OCI-LY7 (cell line): ENCODE measurements at regions not wholly inside any gene's neighbourhood (a gene's known extent, or its start where the extent isn't known, plus 50 kb on each side); places are given as distances from the start of the nearest gene placed in this dataset.

Experiments used
- BruUV-seq: library from RNA; stranded (reverse); fragments of 400-500 nt; replicated peaks from 2 replicates; lab custom pipeline; 2021; lab: Mats Ljungman, UMichigan
- CTCF ChIA-PET: fragments of 300-600 bp; sonication (Branson Sonifier 250); formaldehyde crosslinking; loops from one replicate; lab custom pipeline; 2022; ENCODE audit warnings: antibody characterized with exemption; ENCODE audit not compliant: unreplicated experiment; lab: Charles Lee
- POLR2A ChIA-PET: fragments of 300-600 bp; sonication (Branson Sonifier 250); formaldehyde crosslinking; loops from one replicate; lab custom pipeline; 2022; ENCODE audit warnings: antibody characterized with exemption; lab: Charles Lee
- DNase-seq: peaks from one replicate; pipeline ENCODE4 v3.0.0-alpha.2; 2015; ENCODE audit warnings: low spot score
- H2AFZ ChIP-seq: fragments of 200-600 bp; sonication (generic), shearing (Covaris generic); 2 replicates; pipeline ENCODE4 v1.6.1; 2014; ENCODE audit warnings: mild to moderate bottlenecking, antibody characterized with exemption, low read length, moderate library complexity
- H3K27ac ChIP-seq: fragments of 200-600 bp; sonication (generic); 2 replicates; pipeline ENCODE4 v1.5.1; 2014; ENCODE audit warnings: mixed run types, low read depth, mild to moderate bottlenecking, moderate library complexity, low read length, inconsistent platforms; ENCODE audit not compliant: poor library complexity, severe bottlenecking
- H3K36me3 ChIP-seq: fragments of 200-600 bp; sonication (generic); 2 replicates; pipeline ENCODE4 v1.6.1; 2014; ENCODE audit warnings: mild to moderate bottlenecking, antibody characterized with exemption, low read length, moderate library complexity, mixed read lengths; ENCODE audit not compliant: insufficient read depth
- H3K4me1 ChIP-seq: fragments of 200-600 bp; sonication (generic); 2 replicates; pipeline ENCODE4 v1.5.1; 2014; ENCODE audit warnings: mild to moderate bottlenecking, low read length; ENCODE audit not compliant: insufficient read depth, poor library complexity, severe bottlenecking
- H3K4me2 ChIP-seq: fragments of 200-600 bp; sonication (generic); 2 replicates; pipeline ENCODE4 v1.6.1; 2014; ENCODE audit warnings: mild to moderate bottlenecking, low read length
- H3K4me3 ChIP-seq: fragments of 200-600 bp; sonication (generic); 2 replicates; pipeline ENCODE4 v1.5.1; 2014; ENCODE audit warnings: mild to moderate bottlenecking, low read depth, low read length; ENCODE audit not compliant: poor library complexity, severe bottlenecking
- H3K79me2 ChIP-seq: fragments of 200-600 bp; sonication (generic); 2 replicates; pipeline ENCODE4 v1.6.1; 2016; ENCODE audit warnings: low read depth, mild to moderate bottlenecking, low read length, moderate library complexity, mixed read lengths; ENCODE audit not compliant: insufficient read depth
- H3K9me2 ChIP-seq: fragments of 200-600 bp; sonication (generic); 2 replicates; pipeline ENCODE4 v1.6.1; 2016; ENCODE audit warnings: mild to moderate bottlenecking, low read length, mixed read lengths; ENCODE audit not compliant: insufficient read depth
- H3K9me3 ChIP-seq: fragments of 200-600 bp; sonication (generic); 2 replicates; pipeline ENCODE4 v1.6.1; 2014; ENCODE audit warnings: mild to moderate bottlenecking, mixed run types, low read length, mixed read lengths
- H4K20me1 ChIP-seq: fragments of 200-600 bp; sonication (generic); 2 replicates; pipeline ENCODE4 v1.6.1; 2014; ENCODE audit warnings: mild to moderate bottlenecking, antibody characterized with exemption, low read length, moderate library complexity, mixed read lengths; ENCODE audit not compliant: insufficient read depth
- EZH2phosphoT487 ChIP-seq: fragments of 200-600 bp; sonication (generic); IDR thresholded peaks from 2 replicates; pipeline ENCODE4 v1.6.1; 2018; ENCODE audit warnings: low read depth, borderline replicate concordance, mild to moderate bottlenecking, mixed run types, antibody characterized with exemption, low read length, moderate library complexity, mixed read lengths
- intact Hi-C: fragments of 100-400 bp; cut with micrococcal nuclease; formaldehyde crosslinking; loops from one replicate; pipeline ENCODE4 v1.10.0; 2022; ENCODE audit not compliant: unreplicated experiment
- TF ChIP-seq, protein P1 (sequence below): fragments of 200-600 bp; sonication (generic); conservative IDR thresholded peaks from 2 replicates; pipeline ENCODE4 v1.5.1; 2014; ENCODE audit warnings: mild to moderate bottlenecking, antibody characterized with exemption, low read length, moderate library complexity, mixed read lengths

GRCh38 chr2:235170536-235171521, 219.0 kb downstream of the SH3BP4 start:
- no peaks in the 10 kb centered on the region for H3K36me3 ChIP-seq
- no peaks in the 10 kb centered on the region for H3K9me2 ChIP-seq
- no peak overlapping the region for H2AFZ ChIP-seq
- H3K4me3 ChIP-seq = no peak overlapping the region
- DNase-seq = no peak
- no peaks in the 10 kb centered on the region for H4K20me1 ChIP-seq
- intact Hi-C loops = no loop called here
- TF ChIP-seq EZH2phosphoT487 = no peak
- TF ChIP-seq, protein P1, sequence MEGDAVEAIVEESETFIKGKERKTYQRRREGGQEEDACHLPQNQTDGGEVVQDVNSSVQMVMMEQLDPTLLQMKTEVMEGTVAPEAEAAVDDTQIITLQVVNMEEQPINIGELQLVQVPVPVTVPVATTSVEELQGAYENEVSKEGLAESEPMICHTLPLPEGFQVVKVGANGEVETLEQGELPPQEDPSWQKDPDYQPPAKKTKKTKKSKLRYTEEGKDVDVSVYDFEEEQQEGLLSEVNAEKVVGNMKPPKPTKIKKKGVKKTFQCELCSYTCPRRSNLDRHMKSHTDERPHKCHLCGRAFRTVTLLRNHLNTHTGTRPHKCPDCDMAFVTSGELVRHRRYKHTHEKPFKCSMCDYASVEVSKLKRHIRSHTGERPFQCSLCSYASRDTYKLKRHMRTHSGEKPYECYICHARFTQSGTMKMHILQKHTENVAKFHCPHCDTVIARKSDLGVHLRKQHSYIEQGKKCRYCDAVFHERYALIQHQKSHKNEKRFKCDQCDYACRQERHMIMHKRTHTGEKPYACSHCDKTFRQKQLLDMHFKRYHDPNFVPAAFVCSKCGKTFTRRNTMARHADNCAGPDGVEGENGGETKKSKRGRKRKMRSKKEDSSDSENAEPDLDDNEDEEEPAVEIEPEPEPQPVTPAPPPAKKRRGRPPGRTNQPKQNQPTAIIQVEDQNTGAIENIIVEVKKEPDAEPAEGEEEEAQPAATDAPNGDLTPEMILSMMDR = no peak
- H3K79me2 ChIP-seq = no peaks in the 10 kb centered on the region
- H3K4me2 ChIP-seq = no peak overlapping the region
- BruUV-seq = no TSS peak
- ChIA-PET CTCF (no interaction called here), POLR2A (no interaction called here)
- no peak overlapping the region for H3K27ac ChIP-seq
- H3K4me1 ChIP-seq = no peaks in the 10 kb centered on the region
- H3K9me3 ChIP-seq = no peaks in the 10 kb centered on the region

GRCh38 chr2:235171550-235172031, 219.8 kb downstream of the SH3BP4 start:
- Histone ChIP-seq H2AFZ (no peak overlapping the region), H3K4me2 (no peak overlapping the region), H4K20me1 (no peaks in the 10 kb centered on the region), H3K4me1 (no peaks in the 10 kb centered on the region), H3K36me3 (no peaks in the 10 kb centered on the region), H3K4me3 (no peak overlapping the region), H3K79me2 (no peaks in the 10 kb centered on the region), H3K27ac (no peak overlapping the region), H3K9me3 (no peaks in the 10 kb centered on the region), H3K9me2 (no peaks in the 10 kb centered on the region)
- ChIA-PET POLR2A (no interaction called here), CTCF (no interaction called here)
- no peak for DNase-seq
- TF ChIP-seq EZH2phosphoT487 = no peak
- TF ChIP-seq, protein P1 = no peak
- intact Hi-C loops = no loop called here
- BruUV-seq = no TSS peak

DNA sequence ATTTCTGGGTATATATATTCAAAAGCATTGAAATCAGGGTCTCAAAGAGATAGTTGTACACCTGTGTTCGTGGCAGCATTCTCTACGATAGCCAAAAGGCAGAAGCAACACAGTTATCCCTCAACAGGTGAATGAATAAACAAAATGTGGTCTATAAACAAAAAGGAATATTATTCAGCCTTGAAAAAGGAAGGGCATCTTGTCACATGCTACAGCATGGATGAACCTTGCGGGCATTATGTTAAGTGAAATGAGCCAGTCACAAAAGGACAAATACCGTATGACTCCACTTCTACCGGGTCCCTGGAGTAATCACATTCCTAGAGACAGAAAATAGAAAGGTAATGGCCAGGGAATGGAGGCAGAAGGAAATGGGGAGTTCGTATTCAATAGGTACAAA, 228.8 kb downstream of the SH3BP4 start:
- Histone ChIP-seq H3K9me3 (no peaks in the 10 kb centered on the region), H3K9me2 (no peaks in the 10 kb centered on the region), H4K20me1 (no peaks in the 10 kb centered on the region), H3K4me3 (no peak overlapping the region), H3K27ac (no peak overlapping the region), H3K4me2 (no peak overlapping the region), H2AFZ (no peak overlapping the region), H3K36me3 (no peaks in the 10 kb centered on the region), H3K79me2 (no peaks in the 10 kb centered on the region), H3K4me1 (no peaks in the 10 kb centered on the region)
- CTCF ChIA-PET = no interaction called here
- POLR2A ChIA-PET = no interaction called here
- intact Hi-C loops = no loop called here
- BruUV-seq = no TSS peak
- TF ChIP-seq, protein P1 = no peak
- TF ChIP-seq EZH2phosphoT487 = no peak
- DNase-seq = no peak
